ENCODE measurements at regions not wholly inside any gene's neighbourhood (a gene's known extent, or its start where the extent isn't known, plus 50 kb on each side); places are given as distances from the start of the nearest gene placed in this dataset.

- TF ChIP-seq CTCF (IDR thresholded peaks at IDR 0.05): no peak
These were observed 184.3 kb downstream of the MTRR start for GRCh38 chr5:8053270-8053669.

- TF ChIP-seq CTCF (IDR thresholded peaks at IDR 0.05): no peak
These were observed 188.8 kb downstream of the MTRR start for GRCh38 chr5:8057769-8058168.

GRCh38 chr5:8058616-8059190 is 189.8 kb downstream of the MTRR start:
- no peak for TF ChIP-seq CTCF (IDR thresholded peaks at IDR 0.05)

- TF ChIP-seq CTCF (IDR thresholded peaks at IDR 0.05): no peak
These were observed 190.4 kb downstream of the MTRR start for GRCh38 chr5:8059337-8059736.

GRCh38 chr5:8060235-8060952 is 191.4 kb downstream of the MTRR start:
- no peak for TF ChIP-seq CTCF (IDR thresholded peaks at IDR 0.05)

- TF ChIP-seq CTCF (IDR thresholded peaks at IDR 0.05): no peak
These were observed 192.0 kb downstream of the MTRR start for GRCh38 chr5:8060953-8061429.

GRCh38 chr5:8062521-8062920 is 193.6 kb downstream of the MTRR start:
- TF ChIP-seq CTCF (IDR thresholded peaks at IDR 0.05): no peak

Data from LNCAP (cell line).